IPS DF 19.7 (cell line): ENCODE measurements at regions not wholly inside any gene's neighbourhood (a gene's known extent, or its start where the extent isn't known, plus 50 kb on each side); places are given as distances from the start of the nearest gene placed in this dataset.
"Not testable (repeated sequence)": the region's sequence is repeated elsewhere in the genome, so short reads cannot be mapped to it uniquely, and the experiment has no call there.

Source experiments
- DNase-seq: peaks from one replicate; pipeline ENCODE4 v3.0.0-alpha.2; 2013; ENCODE audit warnings: low read depth, low spot score

GRCh38 chr7:45407730-45408408, 166.3 kb upstream of the ADCY1 start:
- DNase-seq: peak; percentile 35

GRCh38 chr7:45408409-45408737, 165.8 kb upstream of the ADCY1 start:
- DNase-seq: no peak

GRCh38 chr7:45410893-45411292, 163.3 kb upstream of the ADCY1 start:
- DNase-seq: no peak

- DNase-seq: no peak
These were observed 160.7 kb upstream of the ADCY1 start for GRCh38 chr7:45413419-45413818.

- no peak for DNase-seq
These were observed 159.9 kb upstream of the ADCY1 start for GRCh38 chr7:45414226-45414625.

- DNase-seq: no peak
These were observed 158.9 kb upstream of the ADCY1 start for GRCh38 chr7:45415265-45415664.

- DNase-seq: no peak
These were observed 157.3 kb upstream of the ADCY1 start for GRCh38 chr7:45416846-45417245.

GRCh38 chr7:45417268-45417667, 156.9 kb upstream of the ADCY1 start:
- DNase-seq: no peak

GRCh38 chr7:45417735-45418134, 156.4 kb upstream of the ADCY1 start:
- no peak for DNase-seq

GRCh38 chr7:45420843-45421495, 153.2 kb upstream of the ADCY1 start:
- DNase-seq: no peak

- no peak for DNase-seq
These were observed 152.4 kb upstream of the ADCY1 start for GRCh38 chr7:45421806-45422205.

- DNase-seq: no peak
These were observed 143.8 kb upstream of the ADCY1 start for GRCh38 chr7:45430397-45430796.

GRCh38 chr7:45434167-45434784, 139.9 kb upstream of the ADCY1 start:
- DNase-seq: no peak

GRCh38 chr7:45435131-45435530, 139.0 kb upstream of the ADCY1 start:
- no peak for DNase-seq

- no peak for DNase-seq
These were observed 138.3 kb upstream of the ADCY1 start for GRCh38 chr7:45435846-45436245.

GRCh38 chr7:45440776-45441175, 133.4 kb upstream of the ADCY1 start:
- DNase-seq: not testable (repeated sequence)

- DNase-seq: no peak
These were observed 130.9 kb upstream of the ADCY1 start for GRCh38 chr7:45443263-45443662.

GRCh38 chr7:45446195-45446944, 127.8 kb upstream of the ADCY1 start:
- DNase-seq: no peak

GRCh38 chr7:45447296-45447695, 126.9 kb upstream of the ADCY1 start:
- no peak for DNase-seq

GRCh38 chr7:45450571-45451204, 123.5 kb upstream of the ADCY1 start:
- DNase-seq: no peak

- DNase-seq: no peak
These were observed 122.7 kb upstream of the ADCY1 start for GRCh38 chr7:45451342-45452035.
